CD14-positive monocyte (primary cell): ENCODE measurements at regions not wholly inside any gene's neighbourhood (a gene's known extent, or its start where the extent isn't known, plus 50 kb on each side); places are given as distances from the start of the nearest gene placed in this dataset.

ENCODE experiments used
- DNase-seq, 3 donors: peaks; one replicate each; pipeline ENCODE4 v3.0.0-alpha.2; 2011 to 2022
- H2AFZ ChIP-seq: 2 replicates; pipeline ENCODE4 v1.6.0; 2012; ENCODE audit warnings: mild to moderate bottlenecking, low read depth, low read length, inconsistent platforms; ENCODE audit not compliant: insufficient read depth, poor library complexity, severe bottlenecking
- H3K27ac ChIP-seq, 2 donors: 1 replicate in 1 of 2; 2 replicates in 1 of 2; pipeline ENCODE4 v1.5.1; 2012 to 2013; ENCODE audit warnings: low read length in 2 of 2, control low read depth in 1 of 2, inconsistent platforms in 1 of 2, low read depth in 1 of 2, mild to moderate bottlenecking in 1 of 2
- H3K27me3 ChIP-seq, 2 donors: one replicate each; pipeline versions ENCODE4 v1.6.0 to v1.6.1; 2011 to 2013; ENCODE audit warnings: low read length in 2 of 2; ENCODE audit not compliant: control insufficient read depth in 2 of 2, insufficient read depth in 2 of 2
- H3K36me3 ChIP-seq, 2 donors: replicated peaks in 1 of 2; 1 replicate in 1 of 2; 2 replicates in 1 of 2; pipeline versions ENCODE4 v1.5.1 to v1.6.1; 2012 to 2013; ENCODE audit warnings: low read length in 2 of 2, control low read depth in 1 of 2, inconsistent platforms in 1 of 2, mild to moderate bottlenecking in 1 of 2; ENCODE audit not compliant: insufficient read depth in 2 of 2, control insufficient read depth in 1 of 2
- H3K4me1 ChIP-seq, 2 donors: 1 replicate in 1 of 2; 2 replicates in 1 of 2; pipeline versions ENCODE4 v1.5.1 to v1.6.1; 2012 to 2013; ENCODE audit warnings: low read length in 2 of 2, control low read depth in 1 of 2, inconsistent platforms in 1 of 2, mild to moderate bottlenecking in 1 of 2, moderate library complexity in 1 of 2; ENCODE audit not compliant: insufficient read depth in 2 of 2, control insufficient read depth in 1 of 2
- H3K4me2 ChIP-seq: replicated peaks from 2 replicates; pipeline ENCODE3; 2012; ENCODE audit warnings: low read length, moderate library complexity, mild to moderate bottlenecking; ENCODE audit not compliant: poor library complexity, severe bottlenecking; ENCODE audit errors: extremely low read depth
- H3K4me3 ChIP-seq, 3 experiments: fragments of 200-600 bp in 1 of 3; sonication (generic) in 1 of 3; replicated peaks in 1 of 3; 1 replicate in 2 of 3; 2 replicates in 1 of 3; pipeline ENCODE4 v1.5.1; 2011 to 2013; ENCODE audit warnings: low read length in 3 of 3, mild to moderate bottlenecking in 3 of 3, control low read depth in 2 of 3, low read depth in 2 of 3, inconsistent platforms in 1 of 3, moderate library complexity in 1 of 3
- H3K79me2 ChIP-seq: 2 replicates; pipeline ENCODE4 v1.6.0; 2012; ENCODE audit warnings: mild to moderate bottlenecking, control low read depth, inconsistent platforms, low read length, moderate library complexity; ENCODE audit not compliant: insufficient read depth
- H3K9ac ChIP-seq: 2 replicates; pipeline ENCODE4 v1.6.0; 2017; ENCODE audit warnings: low read length, mild to moderate bottlenecking; ENCODE audit not compliant: insufficient read depth, poor library complexity, severe bottlenecking
- H3K9me3 ChIP-seq, 2 donors: replicated peaks in 1 of 2; 1 replicate in 1 of 2; 2 replicates in 1 of 2; pipeline versions ENCODE4 v1.5.1 to v1.6.1; 2012 to 2013; ENCODE audit warnings: low read length in 2 of 2, control low read depth in 1 of 2; ENCODE audit not compliant: control insufficient read depth in 1 of 2, insufficient read depth in 1 of 2
- H4K20me1 ChIP-seq: 2 replicates; pipeline ENCODE4 v1.6.0; 2012; ENCODE audit warnings: mild to moderate bottlenecking, low read length, control low read depth, moderate library complexity; ENCODE audit not compliant: insufficient read depth
- H3K27ac Mint-ChIP-seq, 7 donors: one replicate each; pipeline ENCODE4 v1.8.0; 2020; ENCODE audit warnings: mild to moderate bottlenecking in 7 of 7, mixed read lengths in 7 of 7, moderate library complexity in 6 of 7, inconsistent platforms in 2 of 7
- H3K27me3 Mint-ChIP-seq, 3 donors: one replicate each; pipeline ENCODE4 v1.8.0; 2021 to 2022; ENCODE audit warnings: low read depth in 3 of 3, mild to moderate bottlenecking in 3 of 3, mixed read lengths in 3 of 3, moderate library complexity in 3 of 3, inconsistent platforms in 1 of 3
- H3K36me3 Mint-ChIP-seq, 2 donors: one replicate each; pipeline ENCODE4 v1.8.0; 2020; ENCODE audit warnings: mixed read lengths in 2 of 2, inconsistent platforms in 1 of 2, mild to moderate bottlenecking in 1 of 2
- H3K4me1 Mint-ChIP-seq: one replicate; pipeline ENCODE4 v1.8.0; 2020; ENCODE audit warnings: mild to moderate bottlenecking, mixed read lengths
- H3K4me3 Mint-ChIP-seq, 2 donors: one replicate each; pipeline ENCODE4 v1.8.0; 2020; ENCODE audit warnings: mild to moderate bottlenecking in 2 of 2, mixed read lengths in 2 of 2, moderate library complexity in 1 of 2
- H3K9me3 Mint-ChIP-seq, 7 donors: one replicate each; pipeline ENCODE4 v1.8.0; 2020 to 2022; ENCODE audit warnings: mixed read lengths in 7 of 7, mild to moderate bottlenecking in 6 of 7, moderate library complexity in 6 of 7, inconsistent platforms in 2 of 7
- WGBS: methylation state at CpG from one replicate; pipeline ENCODE4 v1.1.5; 2013; ENCODE audit warnings: missing lambda C conversion rate; ENCODE audit not compliant: insufficient coverage; 5-methylcytosine and 5-hydroxymethylcytosine counted together
- intact Hi-C, 2 donors: fragments of 100-400 bp; cut with micrococcal nuclease; formaldehyde crosslinking; loops; one replicate each; pipeline versions ENCODE4 v1.15.0 to v1.15.1; 2023
- TF ChIP-seq, protein P1 (sequence below): fragments of 200-600 bp; IDR thresholded peaks from one replicate; pipeline ENCODE4 v1.8.0; 2022; ENCODE audit warnings: antibody characterized with exemption, mild to moderate bottlenecking

DNA sequence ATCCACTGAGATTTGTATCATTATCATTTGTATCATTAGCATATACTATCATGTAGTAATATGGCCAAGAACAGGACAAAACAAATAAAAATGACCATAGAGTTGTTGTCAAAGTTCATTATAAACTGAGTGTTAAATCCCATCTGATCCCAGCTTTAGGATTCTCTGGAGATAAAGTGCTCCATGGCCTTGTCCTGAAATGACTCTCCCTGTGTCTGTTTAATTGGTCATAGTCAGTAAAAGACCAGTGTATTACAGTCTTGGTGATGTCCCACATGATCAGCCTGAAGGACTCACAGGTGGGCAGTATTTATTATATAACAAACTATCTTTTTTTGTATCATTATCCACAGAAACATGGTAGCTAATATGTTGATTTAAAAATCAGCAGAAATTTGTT lies 361.6 kb downstream of the TMEM135 start:
- H4K20me1 ChIP-seq: no peaks in the 10 kb centered on the region
- H3K4me3 ChIP-seq: no peak overlapping the region
- no peaks in the 10 kb centered on the region for H3K27me3 ChIP-seq
- no peak overlapping the region for H3K27ac ChIP-seq
- H2AFZ ChIP-seq: no peak overlapping the region
- peaks cover 0 to 3% (median under 1%) of the 10 kb centered on the region in 7 donors for H3K9me3 Mint-ChIP-seq
- no peaks in the 10 kb centered on the region for H3K36me3 Mint-ChIP-seq
- intact Hi-C loops: no loop called here
- no peak overlapping the region for H3K4me3 Mint-ChIP-seq
- DNase-seq: no peak
- no peak overlapping the region for H3K4me2 ChIP-seq
- H3K4me1 Mint-ChIP-seq: peaks cover 17% of the 10 kb centered on the region
- no peak overlapping the region for H3K27ac Mint-ChIP-seq
- no peak overlapping the region for H3K9ac ChIP-seq
- peaks cover 14 to 16% of the 10 kb centered on the region in 2 donors for H3K4me1 ChIP-seq
- no peaks in the 10 kb centered on the region for H3K27me3 Mint-ChIP-seq
- TF ChIP-seq, protein P1, sequence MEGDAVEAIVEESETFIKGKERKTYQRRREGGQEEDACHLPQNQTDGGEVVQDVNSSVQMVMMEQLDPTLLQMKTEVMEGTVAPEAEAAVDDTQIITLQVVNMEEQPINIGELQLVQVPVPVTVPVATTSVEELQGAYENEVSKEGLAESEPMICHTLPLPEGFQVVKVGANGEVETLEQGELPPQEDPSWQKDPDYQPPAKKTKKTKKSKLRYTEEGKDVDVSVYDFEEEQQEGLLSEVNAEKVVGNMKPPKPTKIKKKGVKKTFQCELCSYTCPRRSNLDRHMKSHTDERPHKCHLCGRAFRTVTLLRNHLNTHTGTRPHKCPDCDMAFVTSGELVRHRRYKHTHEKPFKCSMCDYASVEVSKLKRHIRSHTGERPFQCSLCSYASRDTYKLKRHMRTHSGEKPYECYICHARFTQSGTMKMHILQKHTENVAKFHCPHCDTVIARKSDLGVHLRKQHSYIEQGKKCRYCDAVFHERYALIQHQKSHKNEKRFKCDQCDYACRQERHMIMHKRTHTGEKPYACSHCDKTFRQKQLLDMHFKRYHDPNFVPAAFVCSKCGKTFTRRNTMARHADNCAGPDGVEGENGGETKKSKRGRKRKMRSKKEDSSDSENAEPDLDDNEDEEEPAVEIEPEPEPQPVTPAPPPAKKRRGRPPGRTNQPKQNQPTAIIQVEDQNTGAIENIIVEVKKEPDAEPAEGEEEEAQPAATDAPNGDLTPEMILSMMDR: no peak
- no peaks in the 10 kb centered on the region for H3K79me2 ChIP-seq
- H3K36me3 ChIP-seq: no peaks in the 10 kb centered on the region
- no peaks in the 10 kb centered on the region for H3K9me3 ChIP-seq

DNA sequence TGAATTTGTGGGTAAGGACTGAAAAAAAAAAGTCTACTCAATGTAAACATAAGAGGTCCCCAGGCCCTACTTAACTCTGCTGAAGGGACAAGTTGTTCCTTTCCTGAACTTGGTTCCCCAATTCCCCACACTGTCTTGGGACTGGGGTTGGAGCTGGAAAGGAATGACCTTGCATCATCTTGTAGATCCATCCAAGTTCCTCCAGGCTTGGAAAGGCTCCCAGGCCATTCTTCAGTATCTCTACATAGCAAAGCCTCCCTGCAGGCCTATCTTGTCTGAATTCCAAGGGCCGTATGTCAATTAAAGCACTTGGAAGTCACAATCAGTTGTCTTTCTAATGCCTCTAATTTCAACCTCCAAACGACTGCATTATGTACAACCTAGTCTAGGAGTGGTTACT lies 361.2 kb downstream of the TMEM135 start:
- Histone ChIP-seq H2AFZ (no peak overlapping the region), H3K27me3 (no peaks in the 10 kb centered on the region), H3K79me2 (no peaks in the 10 kb centered on the region), H3K4me3 (no peak overlapping the region), H4K20me1 (no peaks in the 10 kb centered on the region), H3K36me3 (no peaks in the 10 kb centered on the region), H3K4me2 (no peak overlapping the region), H3K4me1 (peaks cover 14 to 16% of the 10 kb centered on the region in 2 donors), H3K9ac (no peak overlapping the region), H3K9me3 (no peaks in the 10 kb centered on the region), H3K27ac (no peak overlapping the region)
- Mint-ChIP-seq H3K27ac (no peak overlapping the region), H3K4me1 (peaks cover 17% of the 10 kb centered on the region), H3K9me3 (peaks cover 0 to 2% (median 0%) of the 10 kb centered on the region in 7 donors), H3K27me3 (no peaks in the 10 kb centered on the region), H3K36me3 (no peaks in the 10 kb centered on the region), H3K4me3 (no peak overlapping the region)
- no peak for DNase-seq
- TF ChIP-seq, protein P1: no peak
- intact Hi-C loops: no loop called here
- no CpG with 5 or more reads among the region's 2 CpGs for WGBS
